Neural cell (in vitro differentiated cells): ENCODE measurements at regions not wholly inside any gene's neighbourhood (a gene's known extent, or its start where the extent isn't known, plus 50 kb on each side); places are given as distances from the start of the nearest gene placed in this dataset.

Source experiments
- RAD21 ChIP-seq: fragments of 450-650 bp; conservative IDR thresholded peaks from 2 replicates; pipeline ENCODE4 v1.6.1; 2014; ENCODE audit warnings: antibody characterized with exemption, mild to moderate bottlenecking, moderate library complexity
- TAF1 ChIP-seq: IDR thresholded peaks from 2 replicates; pipeline ENCODE4 v1.6.1; 2012; ENCODE audit warnings: low read depth
- TF ChIP-seq, protein P1 (sequence below): fragments of 450-650 bp; IDR thresholded peaks from 2 replicates; pipeline ENCODE4 v1.5.1; 2014; ENCODE audit warnings: antibody characterized with exemption, mild to moderate bottlenecking, moderate library complexity; ENCODE audit not compliant: poor library complexity, severe bottlenecking

DNA sequence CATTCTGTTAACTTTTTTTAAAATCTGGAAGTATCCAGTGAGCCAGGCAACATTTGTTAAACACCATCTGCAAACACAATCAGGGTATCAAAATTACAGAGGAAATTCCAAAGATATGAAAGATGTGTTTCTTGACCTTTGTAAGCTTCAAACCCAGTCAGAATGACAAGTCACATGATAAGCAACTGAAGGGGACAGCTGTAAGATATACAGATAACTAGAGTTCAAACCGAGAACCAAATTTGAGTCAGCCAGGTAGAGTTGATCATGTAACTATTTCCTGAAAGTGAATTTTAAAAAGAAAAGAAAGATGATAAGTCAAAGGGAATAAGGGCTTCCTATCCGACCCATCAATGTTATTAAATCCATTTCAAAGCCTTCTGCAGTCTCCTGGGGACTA, 196.2 kb downstream of the DEPDC1B start:
- no peak for TF ChIP-seq TAF1
- TF ChIP-seq RAD21, result no peak
- TF ChIP-seq, protein P1, sequence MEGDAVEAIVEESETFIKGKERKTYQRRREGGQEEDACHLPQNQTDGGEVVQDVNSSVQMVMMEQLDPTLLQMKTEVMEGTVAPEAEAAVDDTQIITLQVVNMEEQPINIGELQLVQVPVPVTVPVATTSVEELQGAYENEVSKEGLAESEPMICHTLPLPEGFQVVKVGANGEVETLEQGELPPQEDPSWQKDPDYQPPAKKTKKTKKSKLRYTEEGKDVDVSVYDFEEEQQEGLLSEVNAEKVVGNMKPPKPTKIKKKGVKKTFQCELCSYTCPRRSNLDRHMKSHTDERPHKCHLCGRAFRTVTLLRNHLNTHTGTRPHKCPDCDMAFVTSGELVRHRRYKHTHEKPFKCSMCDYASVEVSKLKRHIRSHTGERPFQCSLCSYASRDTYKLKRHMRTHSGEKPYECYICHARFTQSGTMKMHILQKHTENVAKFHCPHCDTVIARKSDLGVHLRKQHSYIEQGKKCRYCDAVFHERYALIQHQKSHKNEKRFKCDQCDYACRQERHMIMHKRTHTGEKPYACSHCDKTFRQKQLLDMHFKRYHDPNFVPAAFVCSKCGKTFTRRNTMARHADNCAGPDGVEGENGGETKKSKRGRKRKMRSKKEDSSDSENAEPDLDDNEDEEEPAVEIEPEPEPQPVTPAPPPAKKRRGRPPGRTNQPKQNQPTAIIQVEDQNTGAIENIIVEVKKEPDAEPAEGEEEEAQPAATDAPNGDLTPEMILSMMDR, result no peak
